H1 (cell line): ENCODE measurements at regions not wholly inside any gene's neighbourhood (a gene's known extent, or its start where the extent isn't known, plus 50 kb on each side); places are given as distances from the start of the nearest gene placed in this dataset.

ENCODE experiments used
- ATF2 ChIP-seq: IDR thresholded peaks from 2 replicates; pipeline ENCODE4 v1.6.1; 2012; ENCODE audit warnings: low read length, inconsistent platforms
- BACH1 ChIP-seq: IDR thresholded peaks from 2 replicates; pipeline ENCODE4 v1.6.1; 2012; ENCODE audit warnings: low read length, improper control_type of control experiment
- CEBPB ChIP-seq: IDR thresholded peaks from 2 replicates; pipeline ENCODE4 v1.6.1; 2012; ENCODE audit warnings: low read depth, low read length
- CTCF ChIP-seq, 3 experiments: IDR thresholded peaks; 1 replicate in 2 of 3; 2 replicates in 1 of 3; pipeline versions ENCODE4 v1.5.1 to v1.6.1; 2011; ENCODE audit warnings: low read length in 3 of 3, mild to moderate bottlenecking in 3 of 3, inconsistent platforms in 2 of 3, low read depth in 1 of 3, moderate library complexity in 1 of 3; ENCODE audit not compliant: insufficient read depth in 1 of 3; ENCODE audit errors: control extremely low read depth in 1 of 3
- EP300 ChIP-seq, 2 experiments: IDR thresholded peaks; 1 replicate in 1 of 2; 2 replicates in 1 of 2; pipeline ENCODE4 v1.6.1; 2011 to 2012; ENCODE audit warnings: low read depth in 2 of 2, low read length in 2 of 2, mild to moderate bottlenecking in 2 of 2, borderline replicate concordance in 1 of 2, inconsistent platforms in 1 of 2, moderate library complexity in 1 of 2
- HDAC2 ChIP-seq, 2 experiments: fragments of 300-600 bp in 1 of 2; sonication (generic) in 1 of 2; IDR thresholded peaks; 2 replicates each; pipeline ENCODE4 v1.6.1; 2011 to 2012; ENCODE audit warnings: low read depth in 2 of 2, low read length in 2 of 2, mild to moderate bottlenecking in 2 of 2, moderate library complexity in 2 of 2, borderline replicate concordance in 1 of 2, inconsistent platforms in 1 of 2
- NRF1 ChIP-seq: IDR thresholded peaks from 2 replicates; pipeline ENCODE4 v1.6.1; 2011; ENCODE audit warnings: mild to moderate bottlenecking, low read depth, low read length, improper control_type of control experiment
- POLR2AphosphoS5 ChIP-seq: IDR thresholded peaks from 2 replicates; pipeline ENCODE4 v1.6.1; 2011; ENCODE audit warnings: low read depth, low read length
- SIN3A ChIP-seq, 2 experiments: IDR thresholded peaks in 1 of 2; conservative IDR thresholded peaks in 1 of 2; 2 replicates each; pipeline ENCODE4 v1.6.1; 2011 to 2012; ENCODE audit warnings: low read length in 2 of 2, improper control_type of control experiment in 1 of 2, low read depth in 1 of 2, mild to moderate bottlenecking in 1 of 2
- SP1 ChIP-seq: IDR thresholded peaks from 2 replicates; pipeline ENCODE4 v1.6.1; 2011; ENCODE audit warnings: low read depth, low read length
- SRF ChIP-seq: IDR thresholded peaks from 2 replicates; pipeline ENCODE4 v1.6.1; 2011; ENCODE audit warnings: mild to moderate bottlenecking, low read depth, low read length, moderate library complexity
- SUZ12 ChIP-seq: fragments of 200-600 bp; sonication (generic); IDR thresholded peaks from 2 replicates; pipeline ENCODE4 v1.6.1; 2012; ENCODE audit warnings: mild to moderate bottlenecking, inconsistent platforms, low read length, moderate library complexity, mixed read lengths
- TAF1 ChIP-seq: IDR thresholded peaks from 2 replicates; pipeline ENCODE4 v1.6.1; 2011; ENCODE audit warnings: mild to moderate bottlenecking, low read depth, low read length
- TCF12 ChIP-seq: IDR thresholded peaks from 2 replicates; pipeline ENCODE4 v1.6.1; 2011; ENCODE audit warnings: low read depth, mild to moderate bottlenecking, low read length

GRCh38 chr6:74785236-74785635 lies 420.6 kb downstream of the COL12A1 start:
- TF ChIP-seq CTCF (IDR thresholded peaks at IDR 0.05; ENCODE audit: control extremely low read depth in 1 of 3, insufficient read depth in 1 of 3, low read depth in 1 of 3, low read length in 3 of 3) (no peak), HDAC2 (IDR thresholded peaks at IDR 0.05; ENCODE audit: borderline replicate concordance in 1 of 2, low read depth in 2 of 2, low read length in 2 of 2) (no peak), SP1 (no peak), BACH1 (no peak), NRF1 (no peak), CEBPB (no peak), POLR2AphosphoS5 (no peak), SUZ12 (no peak), SRF (no peak), ATF2 (no peak), SIN3A (conservative IDR thresholded peaks at IDR 0.05 in 1 of 2, IDR thresholded peaks at IDR 0.05 in 1 of 2; ENCODE audit: low read depth in 1 of 2, low read length in 2 of 2) (no peak), TAF1 (no peak), TCF12 (no peak), EP300 (IDR thresholded peaks at IDR 0.05; ENCODE audit: borderline replicate concordance in 1 of 2, low read depth in 2 of 2, low read length in 2 of 2) (no peak)
